MM.1S (cell line): ENCODE measurements at regions not wholly inside any gene's neighbourhood (a gene's known extent, or its start where the extent isn't known, plus 50 kb on each side); places are given as distances from the start of the nearest gene placed in this dataset.

Source experiments
- CTCF ChIP-seq: fragments of 300-600 bp; sonication (generic); IDR thresholded peaks from 2 replicates; pipeline ENCODE4 v1.5.1; 2016; ENCODE audit warnings: antibody characterized with exemption, low read length, mixed read lengths
- EZH2 ChIP-seq: fragments of 300-600 bp; sonication (generic); optimal IDR thresholded peaks from 2 replicates; pipeline ENCODE3; 2017; ENCODE audit warnings: low read depth, mild to moderate bottlenecking, antibody characterized with exemption, low read length, mixed read lengths

GRCh38 chr4:104571341-104571740 lies 76.6 kb upstream of the CXXC4 start:
- TF ChIP-seq CTCF (no peak), EZH2 (no peak)
